ENCODE measurements at regions not wholly inside any gene's neighbourhood (a gene's known extent, or its start where the extent isn't known, plus 50 kb on each side); places are given as distances from the start of the nearest gene placed in this dataset.

DNA sequence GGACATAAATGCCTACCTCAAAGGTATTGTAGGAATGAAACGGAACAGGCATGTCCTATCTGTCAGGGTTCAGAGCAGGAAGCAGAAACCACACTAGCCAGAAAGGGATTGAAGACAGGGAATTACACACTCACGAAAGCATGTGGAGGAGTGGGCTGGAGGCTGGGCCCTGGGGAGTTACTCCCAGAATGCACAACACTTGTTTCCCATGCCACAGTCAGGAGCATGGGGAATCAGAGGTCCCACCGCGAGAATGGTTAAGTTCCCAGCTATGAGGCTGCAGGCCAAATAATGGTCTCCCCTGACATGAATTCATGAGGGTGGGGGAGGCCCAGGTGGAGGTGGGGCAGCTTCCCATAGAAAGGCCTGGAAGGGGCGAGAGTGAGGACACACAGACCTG is 212.7 kb downstream of the HERPUD2 start (continued):
- TF ChIP-seq ESRRG (CRISPR knock-in tag; IDR thresholded peaks at IDR 0.05) (no peak), ISL1 (CRISPR knock-in tag; IDR thresholded peaks at IDR 0.05) (no peak), ZNF8 (CRISPR knock-in tag; IDR thresholded peaks at IDR 0.05) (no peak)
- TF ChIP-seq, protein P1, sequence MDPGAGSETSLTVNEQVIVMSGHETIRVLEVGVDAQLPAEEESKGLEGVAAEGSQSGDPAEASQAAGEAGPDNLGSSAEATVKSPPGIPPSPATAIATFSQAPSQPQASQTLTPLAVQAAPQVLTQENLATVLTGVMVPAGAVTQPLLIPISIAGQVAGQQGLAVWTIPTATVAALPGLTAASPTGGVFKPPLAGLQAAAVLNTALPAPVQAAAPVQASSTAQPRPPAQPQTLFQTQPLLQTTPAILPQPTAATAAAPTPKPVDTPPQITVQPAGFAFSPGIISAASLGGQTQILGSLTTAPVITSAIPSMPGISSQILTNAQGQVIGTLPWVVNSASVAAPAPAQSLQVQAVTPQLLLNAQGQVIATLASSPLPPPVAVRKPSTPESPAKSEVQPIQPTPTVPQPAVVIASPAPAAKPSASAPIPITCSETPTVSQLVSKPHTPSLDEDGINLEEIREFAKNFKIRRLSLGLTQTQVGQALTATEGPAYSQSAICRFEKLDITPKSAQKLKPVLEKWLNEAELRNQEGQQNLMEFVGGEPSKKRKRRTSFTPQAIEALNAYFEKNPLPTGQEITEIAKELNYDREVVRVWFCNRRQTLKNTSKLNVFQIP (CRISPR knock-in tag; IDR thresholded peaks at IDR 0.05; ENCODE audit: borderline replicate concordance, low read depth): no peak

- TF ChIP-seq ZNF8 (CRISPR knock-in tag; IDR thresholded peaks at IDR 0.05) (no peak), SNAI2 (CRISPR knock-in tag; IDR thresholded peaks at IDR 0.05) (no peak), ESRRG (CRISPR knock-in tag; IDR thresholded peaks at IDR 0.05) (no peak), RARB (CRISPR knock-in tag; IDR thresholded peaks at IDR 0.05) (no peak), BACH2 (CRISPR knock-in tag; IDR thresholded peaks at IDR 0.05; ENCODE audit: borderline replicate concordance) (no peak)
- TF ChIP-seq, protein P2, sequence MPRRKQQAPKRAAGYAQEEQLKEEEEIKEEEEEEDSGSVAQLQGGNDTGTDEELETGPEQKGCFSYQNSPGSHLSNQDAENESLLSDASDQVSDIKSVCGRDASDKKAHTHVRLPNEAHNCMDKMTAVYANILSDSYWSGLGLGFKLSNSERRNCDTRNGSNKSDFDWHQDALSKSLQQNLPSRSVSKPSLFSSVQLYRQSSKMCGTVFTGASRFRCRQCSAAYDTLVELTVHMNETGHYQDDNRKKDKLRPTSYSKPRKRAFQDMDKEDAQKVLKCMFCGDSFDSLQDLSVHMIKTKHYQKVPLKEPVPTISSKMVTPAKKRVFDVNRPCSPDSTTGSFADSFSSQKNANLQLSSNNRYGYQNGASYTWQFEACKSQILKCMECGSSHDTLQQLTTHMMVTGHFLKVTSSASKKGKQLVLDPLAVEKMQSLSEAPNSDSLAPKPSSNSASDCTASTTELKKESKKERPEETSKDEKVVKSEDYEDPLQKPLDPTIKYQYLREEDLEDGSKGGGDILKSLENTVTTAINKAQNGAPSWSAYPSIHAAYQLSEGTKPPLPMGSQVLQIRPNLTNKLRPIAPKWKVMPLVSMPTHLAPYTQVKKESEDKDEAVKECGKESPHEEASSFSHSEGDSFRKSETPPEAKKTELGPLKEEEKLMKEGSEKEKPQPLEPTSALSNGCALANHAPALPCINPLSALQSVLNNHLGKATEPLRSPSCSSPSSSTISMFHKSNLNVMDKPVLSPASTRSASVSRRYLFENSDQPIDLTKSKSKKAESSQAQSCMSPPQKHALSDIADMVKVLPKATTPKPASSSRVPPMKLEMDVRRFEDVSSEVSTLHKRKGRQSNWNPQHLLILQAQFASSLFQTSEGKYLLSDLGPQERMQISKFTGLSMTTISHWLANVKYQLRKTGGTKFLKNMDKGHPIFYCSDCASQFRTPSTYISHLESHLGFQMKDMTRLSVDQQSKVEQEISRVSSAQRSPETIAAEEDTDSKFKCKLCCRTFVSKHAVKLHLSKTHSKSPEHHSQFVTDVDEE (CRISPR knock-in tag; IDR thresholded peaks at IDR 0.05): no peak
- no peak for ATAC-seq
Observed at GRCh38 chr7:35480806-35481205, 214.1 kb downstream of the HERPUD2 start.

- TF ChIP-seq PPARA (CRISPR knock-in tag; IDR thresholded peaks at IDR 0.05; ENCODE audit: borderline replicate concordance) (no peak), CSDC2 (CRISPR knock-in tag; IDR thresholded peaks at IDR 0.05) (no peak), ISL1 (CRISPR knock-in tag; IDR thresholded peaks at IDR 0.05) (no peak)
- no peak for ATAC-seq
Observed at GRCh38 chr7:35477609-35478008, 217.3 kb downstream of the HERPUD2 start.

DNA sequence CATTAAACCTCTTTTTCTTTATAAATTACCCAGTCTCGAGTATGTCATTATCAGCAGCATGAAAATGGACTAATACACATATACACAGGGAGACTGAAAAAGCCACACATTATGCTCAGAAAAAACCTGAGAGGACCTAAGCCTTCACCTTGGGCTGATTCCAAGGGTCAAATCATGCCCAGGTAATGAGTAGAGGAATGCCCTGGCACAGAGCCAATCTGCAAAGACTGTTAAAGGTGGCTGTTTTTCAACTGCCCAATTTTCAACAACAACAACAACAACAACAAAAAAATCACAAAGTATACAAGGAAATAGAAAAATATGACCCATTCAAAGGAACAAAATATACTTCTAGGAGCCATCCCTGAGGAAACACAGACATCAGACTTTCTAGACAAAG is 220.2 kb upstream of the TBX20 start:
- no peak for ATAC-seq
- TF ChIP-seq ISL1 (CRISPR knock-in tag; IDR thresholded peaks at IDR 0.05): no peak
- no peak for TF ChIP-seq ZNF8 (CRISPR knock-in tag; IDR thresholded peaks at IDR 0.05)
- no peak for TF ChIP-seq SNAI2 (CRISPR knock-in tag; IDR thresholded peaks at IDR 0.05)
- no peak for TF ChIP-seq ZFP30 (CRISPR knock-in tag; IDR thresholded peaks at IDR 0.05)
- TF ChIP-seq, protein P2 (CRISPR knock-in tag; IDR thresholded peaks at IDR 0.05): no peak
- TF ChIP-seq PPARA (CRISPR knock-in tag; IDR thresholded peaks at IDR 0.05; ENCODE audit: borderline replicate concordance): no peak
- TF ChIP-seq ZC3H10 (CRISPR knock-in tag; IDR thresholded peaks at IDR 0.05): no peak
- TF ChIP-seq TCF4 (CRISPR knock-in tag; IDR thresholded peaks at IDR 0.05; ENCODE audit: borderline replicate concordance): no peak
- TF ChIP-seq, protein P3, sequence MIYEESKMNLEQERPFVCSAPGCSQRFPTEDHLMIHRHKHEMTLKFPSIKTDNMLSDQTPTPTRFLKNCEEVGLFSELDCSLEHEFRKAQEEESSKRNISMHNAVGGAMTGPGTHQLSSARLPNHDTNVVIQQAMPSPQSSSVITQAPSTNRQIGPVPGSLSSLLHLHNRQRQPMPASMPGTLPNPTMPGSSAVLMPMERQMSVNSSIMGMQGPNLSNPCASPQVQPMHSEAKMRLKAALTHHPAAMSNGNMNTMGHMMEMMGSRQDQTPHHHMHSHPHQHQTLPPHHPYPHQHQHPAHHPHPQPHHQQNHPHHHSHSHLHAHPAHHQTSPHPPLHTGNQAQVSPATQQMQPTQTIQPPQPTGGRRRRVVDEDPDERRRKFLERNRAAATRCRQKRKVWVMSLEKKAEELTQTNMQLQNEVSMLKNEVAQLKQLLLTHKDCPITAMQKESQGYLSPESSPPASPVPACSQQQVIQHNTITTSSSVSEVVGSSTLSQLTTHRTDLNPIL (CRISPR knock-in tag; IDR thresholded peaks at IDR 0.05; ENCODE audit: low read depth): no peak
- TF ChIP-seq, protein P4, sequence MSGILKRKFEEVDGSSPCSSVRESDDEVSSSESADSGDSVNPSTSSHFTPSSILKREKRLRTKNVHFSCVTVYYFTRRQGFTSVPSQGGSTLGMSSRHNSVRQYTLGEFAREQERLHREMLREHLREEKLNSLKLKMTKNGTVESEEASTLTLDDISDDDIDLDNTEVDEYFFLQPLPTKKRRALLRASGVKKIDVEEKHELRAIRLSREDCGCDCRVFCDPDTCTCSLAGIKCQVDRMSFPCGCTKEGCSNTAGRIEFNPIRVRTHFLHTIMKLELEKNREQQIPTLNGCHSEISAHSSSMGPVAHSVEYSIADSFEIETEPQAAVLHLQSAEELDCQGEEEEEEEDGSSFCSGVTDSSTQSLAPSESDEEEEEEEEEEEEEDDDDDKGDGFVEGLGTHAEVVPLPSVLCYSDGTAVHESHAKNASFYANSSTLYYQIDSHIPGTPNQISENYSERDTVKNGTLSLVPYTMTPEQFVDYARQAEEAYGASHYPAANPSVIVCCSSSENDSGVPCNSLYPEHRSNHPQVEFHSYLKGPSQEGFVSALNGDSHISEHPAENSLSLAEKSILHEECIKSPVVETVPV (CRISPR knock-in tag; IDR thresholded peaks at IDR 0.05): no peak
- no peak for TF ChIP-seq RARB (CRISPR knock-in tag; IDR thresholded peaks at IDR 0.05)
- no peak for TF ChIP-seq OSR1 (CRISPR knock-in tag; IDR thresholded peaks at IDR 0.05)
- TF ChIP-seq, protein P5, sequence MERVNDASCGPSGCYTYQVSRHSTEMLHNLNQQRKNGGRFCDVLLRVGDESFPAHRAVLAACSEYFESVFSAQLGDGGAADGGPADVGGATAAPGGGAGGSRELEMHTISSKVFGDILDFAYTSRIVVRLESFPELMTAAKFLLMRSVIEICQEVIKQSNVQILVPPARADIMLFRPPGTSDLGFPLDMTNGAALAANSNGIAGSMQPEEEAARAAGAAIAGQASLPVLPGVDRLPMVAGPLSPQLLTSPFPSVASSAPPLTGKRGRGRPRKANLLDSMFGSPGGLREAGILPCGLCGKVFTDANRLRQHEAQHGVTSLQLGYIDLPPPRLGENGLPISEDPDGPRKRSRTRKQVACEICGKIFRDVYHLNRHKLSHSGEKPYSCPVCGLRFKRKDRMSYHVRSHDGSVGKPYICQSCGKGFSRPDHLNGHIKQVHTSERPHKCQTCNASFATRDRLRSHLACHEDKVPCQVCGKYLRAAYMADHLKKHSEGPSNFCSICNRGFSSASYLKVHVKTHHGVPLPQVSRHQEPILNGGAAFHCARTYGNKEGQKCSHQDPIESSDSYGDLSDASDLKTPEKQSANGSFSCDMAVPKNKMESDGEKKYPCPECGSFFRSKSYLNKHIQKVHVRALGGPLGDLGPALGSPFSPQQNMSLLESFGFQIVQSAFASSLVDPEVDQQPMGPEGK (CRISPR knock-in tag; IDR thresholded peaks at IDR 0.05; ENCODE audit: borderline replicate concordance): no peak
- TF ChIP-seq GLIS3 (CRISPR knock-in tag; IDR thresholded peaks at IDR 0.05): no peak
- no peak for TF ChIP-seq TOX (CRISPR knock-in tag; IDR thresholded peaks at IDR 0.05; ENCODE audit: borderline replicate concordance)
- no peak for TF ChIP-seq ARNTL (CRISPR knock-in tag; IDR thresholded peaks at IDR 0.05; ENCODE audit: borderline replicate concordance, low read depth)
- no peak for TF ChIP-seq ZFP3 (CRISPR knock-in tag; IDR thresholded peaks at IDR 0.05)
- TF ChIP-seq, protein P1 (CRISPR knock-in tag; IDR thresholded peaks at IDR 0.05; ENCODE audit: borderline replicate concordance, low read depth): no peak
- no peak for TF ChIP-seq ESRRG (CRISPR knock-in tag; IDR thresholded peaks at IDR 0.05)
